ENCODE measurements at regions not wholly inside any gene's neighbourhood (a gene's known extent, or its start where the extent isn't known, plus 50 kb on each side); places are given as distances from the start of the nearest gene placed in this dataset.
A peak's percentile ranks its signal among the peaks of the same experiment; 100 is the strongest.

DNA sequence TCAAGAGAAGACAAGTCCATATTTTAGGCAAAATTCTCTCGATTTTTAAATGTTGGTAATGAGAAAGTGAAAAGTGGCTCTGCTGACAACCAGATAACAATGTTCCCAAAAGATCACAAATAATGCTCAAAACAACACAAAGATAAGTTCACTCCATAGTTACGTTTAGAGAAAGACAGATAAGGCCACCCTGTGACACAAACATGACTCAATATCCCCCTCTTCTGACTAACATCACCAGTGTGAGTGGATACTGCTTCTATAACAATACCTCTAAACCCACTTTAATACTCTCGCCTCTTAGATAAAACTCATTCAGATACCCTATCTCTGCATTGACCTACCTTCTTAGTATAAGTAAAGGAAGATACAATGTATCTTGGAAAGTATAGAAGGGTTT, 51.2 kb upstream of the RGS7 start:
- CTCF ChIA-PET, result no interaction called here
- no TSS peak for BruUV-seq (replicated peaks)
- POLR2A ChIA-PET, result no interaction called here
- peak; percentile 35; the same call in 1 of the 3 replicates for ATAC-seq
- no peaks in the 10 kb centered on the region for H3K9me3 ChIP-seq (replicated peaks; ENCODE audit: control insufficient read depth, insufficient read depth, low read length)
- no peak overlapping the region for H3K9ac ChIP-seq (ENCODE audit: control insufficient read depth, insufficient read depth, low read length)
- no peaks in the 10 kb centered on the region for H4K20me1 ChIP-seq (ENCODE audit: control insufficient read depth, insufficient read depth)
- intact Hi-C loops (cut with micrococcal nuclease; ENCODE audit: unreplicated experiment), result no loop called here
- 2% methylated on average over 3 of the region's 3 CpGs for WGBS (ENCODE audit: insufficient coverage, insufficient replicate concordance, low lambda C conversion rate, missing lambda C conversion rate)
- no peak for FAIRE-seq
- no peak for DNase-seq (ENCODE audit: low read depth, low spot score)
- H3K27me3 ChIP-seq (replicated peaks in 1 of 2; ENCODE audit: control insufficient read depth in 2 of 2, insufficient read depth in 2 of 2, low read length in 1 of 2), result no peaks in the 10 kb centered on the region; a peak in 1 of 4 replicates
- SMC1A ChIA-PET (ENCODE audit: uncharacterized antibody, unreplicated experiment), result no interaction called here
- no peaks in the 10 kb centered on the region for H3K4me1 ChIP-seq (ENCODE audit: control insufficient read depth, insufficient read depth, low read length)
- in situ Hi-C loops (cut with MboI), result no loop called here
- TF ChIP-seq, protein P1, sequence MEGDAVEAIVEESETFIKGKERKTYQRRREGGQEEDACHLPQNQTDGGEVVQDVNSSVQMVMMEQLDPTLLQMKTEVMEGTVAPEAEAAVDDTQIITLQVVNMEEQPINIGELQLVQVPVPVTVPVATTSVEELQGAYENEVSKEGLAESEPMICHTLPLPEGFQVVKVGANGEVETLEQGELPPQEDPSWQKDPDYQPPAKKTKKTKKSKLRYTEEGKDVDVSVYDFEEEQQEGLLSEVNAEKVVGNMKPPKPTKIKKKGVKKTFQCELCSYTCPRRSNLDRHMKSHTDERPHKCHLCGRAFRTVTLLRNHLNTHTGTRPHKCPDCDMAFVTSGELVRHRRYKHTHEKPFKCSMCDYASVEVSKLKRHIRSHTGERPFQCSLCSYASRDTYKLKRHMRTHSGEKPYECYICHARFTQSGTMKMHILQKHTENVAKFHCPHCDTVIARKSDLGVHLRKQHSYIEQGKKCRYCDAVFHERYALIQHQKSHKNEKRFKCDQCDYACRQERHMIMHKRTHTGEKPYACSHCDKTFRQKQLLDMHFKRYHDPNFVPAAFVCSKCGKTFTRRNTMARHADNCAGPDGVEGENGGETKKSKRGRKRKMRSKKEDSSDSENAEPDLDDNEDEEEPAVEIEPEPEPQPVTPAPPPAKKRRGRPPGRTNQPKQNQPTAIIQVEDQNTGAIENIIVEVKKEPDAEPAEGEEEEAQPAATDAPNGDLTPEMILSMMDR (IDR thresholded peaks at IDR 0.05 in 2 of 3, conservative IDR thresholded peaks at IDR 0.05 in 1 of 3; ENCODE audit: control insufficient read depth in 2 of 3, extremely low read depth in 1 of 3, insufficient read depth in 1 of 3, low read depth in 3 of 3, low read length in 3 of 3), result peak in 1 of 3 experiments; percentile 16; a peak in 1 of 6 replicates
- no peak for TF ChIP-seq LARP7 (IDR thresholded peaks at IDR 0.05)
- no peak overlapping the region for H2AFZ ChIP-seq (ENCODE audit: control insufficient read depth, low read depth, low read length)
- no peak overlapping the region for H3K27ac ChIP-seq (ENCODE audit: control insufficient read depth, insufficient read depth)
- H3K4me3 ChIP-seq, result no peak overlapping the region
- no peak overlapping the region for H3K4me2 ChIP-seq (ENCODE audit: control insufficient read depth, insufficient read depth)
- no peaks in the 10 kb centered on the region for H3K36me3 ChIP-seq (ENCODE audit: control insufficient read depth in 2 of 2, insufficient read depth in 2 of 2, low read length in 1 of 2)
- RAD21 ChIA-PET (ENCODE audit: unreplicated experiment), result no interaction called here
- H3K79me2 ChIP-seq (ENCODE audit: control insufficient read depth, insufficient read depth, low read length), result no peaks in the 10 kb centered on the region

All from GM12878 (cell line).